NCI-H1092 (cell line): ENCODE measurements at regions not wholly inside any gene's neighbourhood (a gene's known extent, or its start where the extent isn't known, plus 50 kb on each side); places are given as distances from the start of the nearest gene placed in this dataset.
"Not testable (repeated sequence)": the region's sequence is repeated elsewhere in the genome, so short reads cannot be mapped to it uniquely, and the experiment has no call there.

Experiments
- DNase-seq: peaks from one replicate; lab custom pipeline; 2025; lab: John Stamatoyannopoulos, UW

- no peak for DNase-seq
These were observed 113.8 kb upstream of the ZC3H11B start for GRCh38 chr1:219726480-219727272.

DNA sequence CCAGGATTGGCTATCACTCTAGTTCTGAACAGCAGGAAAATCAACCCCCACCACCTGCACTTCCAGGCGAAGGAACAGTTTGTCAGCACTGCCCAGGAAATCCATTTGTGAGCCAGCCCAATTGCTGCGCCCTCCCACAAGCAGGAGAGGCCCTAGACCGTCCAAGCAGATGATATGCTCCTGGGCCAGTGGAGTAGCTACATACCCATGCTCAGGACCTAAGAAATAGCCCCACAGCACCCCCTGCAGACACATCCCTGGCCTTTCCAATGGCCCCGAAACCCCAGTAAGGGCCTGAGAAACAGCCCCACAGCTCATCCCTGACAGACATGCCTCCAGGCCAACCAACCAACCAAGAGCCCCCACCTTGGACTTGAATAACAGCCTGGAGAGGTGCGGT lies 111.5 kb upstream of the ZC3H11B start:
- DNase-seq = no peak

- no peak for DNase-seq
These were observed 104.6 kb upstream of the ZC3H11B start for GRCh38 chr1:219717536-219717935.

GRCh38 chr1:219716611-219717114 lies 103.8 kb upstream of the ZC3H11B start:
- DNase-seq = no peak

- DNase-seq = no peak
These were observed 101.1 kb upstream of the ZC3H11B start for GRCh38 chr1:219713981-219714381.

DNA sequence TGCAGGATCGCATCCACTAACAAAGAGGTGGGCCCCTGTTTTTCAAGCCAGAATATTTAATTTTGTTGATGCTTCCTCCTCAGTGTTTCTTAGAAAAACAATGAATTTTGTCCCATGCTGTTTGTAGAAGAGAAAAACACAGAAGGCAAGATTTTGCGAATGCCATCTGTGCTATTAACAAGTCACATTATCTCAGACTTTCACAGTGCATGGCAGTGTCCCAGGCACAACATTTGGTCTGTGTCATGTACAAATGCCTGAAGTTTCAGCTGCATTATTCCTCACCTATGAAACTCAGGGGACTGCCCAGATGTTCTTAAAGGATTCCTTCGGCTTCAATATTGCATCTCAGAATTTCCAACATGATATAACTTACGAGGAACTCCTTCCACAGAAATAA lies 99.6 kb upstream of the ZC3H11B start:
- no peak for DNase-seq

- DNase-seq = no peak
These were observed 97.8 kb upstream of the ZC3H11B start for GRCh38 chr1:219710529-219711194.

- DNase-seq = no peak
These were observed 96.1 kb upstream of the ZC3H11B start for GRCh38 chr1:219708919-219709543.

GRCh38 chr1:219707885-219708284 lies 95.0 kb upstream of the ZC3H11B start:
- DNase-seq = not testable (repeated sequence)

DNA sequence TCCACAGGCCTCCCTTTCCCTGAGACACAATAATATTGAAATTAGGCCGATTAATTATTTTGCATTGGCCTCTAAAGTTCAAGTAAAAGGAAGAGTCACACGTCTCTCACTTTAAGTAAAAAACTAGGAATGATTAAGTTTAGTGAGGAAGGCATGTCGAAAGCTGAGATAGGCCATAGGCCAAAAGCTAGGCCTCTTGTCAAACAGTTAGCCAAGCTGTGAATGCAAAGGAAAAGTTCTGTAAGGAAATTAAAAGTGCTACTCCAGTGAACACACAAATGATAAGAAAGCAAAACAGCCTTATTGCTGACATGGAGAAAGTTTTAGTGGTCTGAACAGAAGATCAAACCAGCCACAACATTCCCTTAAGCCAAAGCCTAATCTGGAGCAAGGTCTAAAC lies 91.4 kb upstream of the ZC3H11B start:
- DNase-seq = not testable (repeated sequence)

DNA sequence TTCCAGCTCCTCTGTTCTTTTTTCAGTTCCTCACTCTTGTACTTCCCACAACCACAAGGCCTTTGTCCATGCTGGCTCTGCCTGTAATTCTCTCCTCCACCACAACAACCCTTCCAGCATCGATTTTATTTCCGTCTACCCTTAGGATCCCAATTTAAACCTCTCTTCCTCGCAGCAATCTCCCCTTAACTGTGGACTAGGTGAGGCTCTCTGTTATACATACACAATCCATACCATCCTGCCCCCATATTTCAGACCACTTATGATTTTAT lies 90.4 kb upstream of the ZC3H11B start:
- no peak for DNase-seq

DNA sequence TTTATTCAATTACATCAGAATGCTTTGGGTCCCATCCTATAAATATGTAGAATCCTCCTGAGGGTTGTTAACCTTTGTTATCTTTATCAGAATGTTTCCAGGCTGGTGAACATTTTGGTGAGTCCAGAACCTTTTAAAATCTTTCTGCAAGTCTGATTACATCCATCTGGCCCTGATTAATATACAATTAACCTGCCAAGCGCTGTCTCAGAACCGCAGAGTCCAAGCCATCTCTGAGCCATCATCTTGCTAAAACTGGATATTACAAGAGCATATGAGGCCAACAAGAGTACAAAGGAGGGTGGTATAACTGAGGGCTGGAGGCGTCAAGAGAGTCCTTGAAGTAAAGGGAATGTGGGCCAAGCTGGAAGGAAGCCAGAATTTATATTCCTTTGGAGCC lies 88.6 kb upstream of the ZC3H11B start:
- DNase-seq = no peak

DNA sequence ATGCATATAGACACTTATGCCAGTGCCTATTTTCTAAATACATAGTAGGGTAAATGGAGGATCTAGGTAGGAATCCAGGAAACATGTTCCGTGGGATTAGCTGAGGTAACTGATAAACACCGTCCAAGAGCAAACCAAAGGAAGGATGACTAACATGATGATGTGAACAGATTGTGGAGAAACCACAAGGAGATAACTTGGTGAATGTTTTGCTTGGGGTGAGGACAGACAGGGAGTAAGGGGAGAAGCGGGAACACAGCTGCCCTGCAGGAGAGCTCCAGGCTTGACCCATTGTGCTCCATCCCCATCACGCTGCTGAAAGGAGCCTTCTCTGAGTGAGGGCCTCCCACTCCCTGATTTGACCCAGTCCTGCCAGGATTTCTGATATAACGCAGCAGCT lies 87.0 kb upstream of the ZC3H11B start:
- no peak for DNase-seq

DNA sequence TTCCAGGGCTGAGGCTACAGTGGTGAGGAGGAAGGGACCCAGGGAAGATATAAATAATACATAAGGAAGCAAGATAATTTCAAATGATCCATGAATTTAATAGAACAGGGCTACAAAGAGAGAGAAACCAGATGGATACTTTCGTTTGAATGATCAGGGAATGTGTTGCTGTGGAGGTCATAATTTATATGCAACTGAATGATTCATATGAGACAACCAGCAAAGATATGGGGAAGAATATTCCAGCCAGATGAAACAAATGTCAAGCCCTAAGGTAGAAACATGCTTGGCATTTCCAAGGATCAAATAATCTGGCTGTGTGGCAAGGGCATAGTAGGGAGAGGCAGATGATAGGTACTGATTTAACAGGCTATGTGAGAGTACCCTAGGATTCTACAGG lies 84.8 kb upstream of the ZC3H11B start:
- no peak for DNase-seq

DNA sequence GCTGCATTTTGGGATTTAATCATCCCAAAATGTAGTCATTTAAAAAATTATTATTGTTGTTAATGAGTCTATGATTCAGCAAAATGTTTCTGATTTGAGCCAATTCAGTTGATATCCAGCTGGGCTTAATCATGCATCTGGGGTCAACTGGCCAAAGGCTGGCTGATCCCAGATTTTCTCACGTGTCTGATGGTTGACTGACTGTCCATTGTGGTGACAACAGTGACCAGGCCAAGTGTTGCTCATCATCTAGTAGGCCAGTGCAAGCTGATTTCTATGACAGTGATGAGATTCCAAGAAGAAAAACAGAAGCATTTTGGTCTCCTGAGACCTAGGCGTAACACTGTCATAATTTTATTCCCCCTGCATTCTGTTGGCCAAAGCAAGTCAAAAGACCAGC lies 80.1 kb upstream of the ZC3H11B start:
- no peak for DNase-seq

DNA sequence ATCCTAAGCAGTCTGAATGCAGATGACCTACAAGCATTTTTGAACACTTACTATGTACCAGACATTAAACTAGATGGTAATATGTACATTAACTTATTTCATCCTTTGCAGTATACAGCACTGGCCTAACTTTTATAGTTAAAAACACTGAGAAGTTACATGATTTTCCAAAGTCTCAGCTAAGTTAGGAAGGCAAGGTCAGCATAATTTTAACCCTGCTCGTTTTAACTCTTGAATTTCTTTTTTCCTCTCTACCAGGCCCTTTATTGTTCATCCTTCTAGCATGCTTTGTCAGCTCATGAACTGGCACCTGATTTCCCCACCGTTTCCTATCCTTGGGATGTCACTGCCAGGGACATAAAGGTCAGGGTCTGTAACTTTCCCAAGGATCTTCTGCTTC lies 76.9 kb upstream of the ZC3H11B start:
- no peak for DNase-seq

DNA sequence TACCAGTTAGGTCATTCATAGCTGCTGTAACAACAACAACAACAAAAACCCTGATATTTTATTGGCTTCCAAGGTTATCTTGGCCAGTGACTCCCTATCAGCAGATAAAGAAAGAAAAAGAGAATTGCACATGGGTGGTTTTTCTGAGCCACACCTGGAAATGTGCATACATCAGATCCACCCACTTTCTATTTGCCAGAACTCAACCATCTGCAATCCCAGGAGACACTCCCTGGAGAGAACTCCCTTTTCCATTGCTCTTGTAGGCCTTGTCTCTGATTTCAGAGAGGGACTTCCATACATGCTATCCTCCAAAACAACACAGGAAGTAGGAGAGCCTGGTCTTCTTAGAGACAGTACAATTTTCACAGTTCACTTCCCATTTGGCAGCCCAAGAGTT lies 74.9 kb upstream of the ZC3H11B start:
- DNase-seq = no peak

- DNase-seq = no peak
These were observed 73.3 kb upstream of the ZC3H11B start for GRCh38 chr1:219686171-219686570.

DNA sequence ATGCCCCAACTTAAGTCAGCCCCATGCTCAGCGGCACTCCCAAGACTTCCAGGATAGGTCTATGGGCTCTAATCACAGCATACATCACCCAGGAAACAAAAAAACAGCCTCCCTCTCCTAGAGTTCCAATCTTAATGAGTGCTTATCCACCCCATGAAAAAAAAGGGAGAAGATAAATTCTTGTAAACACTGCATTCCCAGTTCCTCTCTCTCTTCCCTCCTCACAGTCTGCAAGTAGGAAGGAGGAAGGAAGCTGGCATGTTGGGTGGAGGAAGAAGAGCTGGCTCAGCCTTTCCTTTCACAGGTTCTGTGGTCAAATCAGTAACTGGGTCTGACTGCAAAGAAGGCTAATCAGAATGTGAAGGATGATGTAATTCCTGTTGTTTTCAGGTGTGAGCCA lies 69.9 kb upstream of the ZC3H11B start:
- DNase-seq = no peak

DNA sequence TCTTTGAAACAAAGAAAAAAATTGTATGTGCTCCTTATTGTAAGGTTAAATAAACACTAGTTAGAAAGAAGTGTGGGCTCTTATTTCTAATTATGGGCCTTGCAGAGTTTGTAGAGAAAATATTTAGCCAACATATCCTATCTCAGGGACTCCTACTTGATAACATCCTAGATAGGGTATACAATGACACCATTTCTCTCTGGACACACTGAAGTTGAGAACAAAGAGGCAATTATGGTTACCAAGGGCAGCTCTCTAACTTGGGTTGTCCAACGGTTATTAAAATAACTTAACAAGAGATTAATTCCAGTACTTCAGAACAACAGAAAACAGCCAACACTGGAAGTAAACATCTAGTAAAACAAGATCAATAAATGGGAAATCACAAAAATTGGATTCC lies 69.0 kb upstream of the ZC3H11B start:
- DNase-seq = no peak

DNA sequence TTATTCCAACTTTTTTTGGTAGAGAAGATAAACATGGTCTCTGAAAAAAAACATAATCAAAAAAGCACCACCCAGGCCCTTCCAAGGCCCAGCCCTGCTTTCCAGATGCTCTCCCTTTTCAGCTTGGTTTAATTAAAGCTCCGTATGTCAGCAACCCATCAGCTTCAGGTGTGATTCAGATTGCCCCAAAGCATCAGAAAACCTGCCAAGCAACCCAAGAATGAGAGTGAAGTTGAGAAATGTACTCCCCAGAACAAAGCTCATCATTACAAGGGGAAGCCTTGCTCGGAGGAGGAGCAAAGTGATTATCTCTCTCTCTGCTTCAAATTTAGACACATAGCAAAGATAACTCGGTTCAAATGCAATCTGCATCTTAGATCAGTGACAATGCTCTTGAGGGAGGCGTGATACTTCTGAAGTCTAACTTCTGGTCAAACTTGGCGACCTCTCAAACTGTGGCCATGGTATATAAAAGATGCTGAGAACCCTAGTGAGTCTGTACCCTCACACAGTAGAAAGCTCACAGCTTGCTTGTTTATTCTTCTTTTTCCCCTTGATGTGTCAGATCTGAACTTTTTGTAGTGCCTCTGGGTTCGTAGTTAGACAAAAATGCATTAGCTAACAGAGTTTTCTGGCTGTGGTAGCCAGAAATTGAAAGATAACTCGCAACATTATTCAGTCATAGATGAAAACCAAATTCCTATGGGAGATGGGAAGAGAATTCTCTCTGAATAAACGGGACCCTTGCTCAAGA lies 63.3 kb upstream of the ZC3H11B start:
- DNase-seq = no peak

DNA sequence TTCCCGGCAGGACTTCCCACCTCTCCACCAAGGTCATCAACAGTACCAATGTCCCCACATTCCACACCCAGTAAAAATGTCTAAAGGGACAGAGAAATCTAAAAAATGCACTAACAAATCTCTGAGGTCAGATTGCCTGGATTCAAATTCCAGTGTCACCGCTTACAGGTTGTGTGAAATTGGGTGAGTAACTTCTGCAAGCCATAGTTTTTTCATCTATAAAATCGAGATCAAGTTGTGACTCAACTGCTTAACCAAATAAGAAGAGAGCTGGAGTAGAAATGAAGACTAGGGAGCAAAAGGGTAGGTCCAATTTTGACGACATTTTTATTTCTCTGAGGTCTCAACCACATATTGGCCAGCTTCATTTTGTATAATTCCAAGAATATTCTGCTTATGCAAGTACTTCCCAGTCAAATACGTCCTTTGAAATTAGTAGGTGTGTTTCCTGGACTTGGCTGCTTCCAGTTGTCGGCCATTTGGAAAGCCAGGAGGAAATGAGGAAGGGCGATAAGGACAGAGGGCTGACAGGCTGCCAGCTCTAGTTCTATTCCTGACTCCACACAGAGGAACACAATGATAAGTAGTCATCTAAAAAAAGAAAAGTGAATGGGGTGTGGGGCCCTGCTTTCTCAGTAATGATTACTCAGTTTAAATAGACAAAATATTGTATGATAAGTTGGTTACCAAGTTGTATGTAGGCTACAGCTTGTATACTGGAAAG lies 57.7 kb upstream of the ZC3H11B start:
- no peak for DNase-seq
